ENCODE measurements at regions not wholly inside any gene's neighbourhood (a gene's known extent, or its start where the extent isn't known, plus 50 kb on each side); places are given as distances from the start of the nearest gene placed in this dataset.

DNA sequence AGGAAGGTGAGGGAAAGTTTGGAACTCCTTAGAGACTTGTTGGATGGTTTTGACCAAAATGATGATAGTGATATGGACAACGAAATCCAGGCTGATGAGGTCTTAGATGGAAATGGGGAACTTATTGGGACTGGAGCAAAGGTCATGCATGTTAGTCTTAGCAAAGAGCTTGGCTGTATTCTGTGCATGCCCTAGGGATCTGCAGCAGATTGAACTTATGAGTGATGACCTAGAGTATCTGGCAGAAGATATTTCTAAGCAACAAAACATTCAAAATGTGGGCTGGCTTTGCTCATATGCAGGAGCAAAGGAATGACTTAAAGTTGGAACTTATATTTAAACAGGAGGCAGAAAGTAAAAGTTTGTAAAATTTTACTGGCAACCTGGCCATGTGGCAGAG, 489.3 kb upstream of the DIPK2B start:
- H3K27ac ChIP-seq (ENCODE audit: low read depth in 1 of 2, low read length in 2 of 2): no peak overlapping the region
- peaks cover 0 to 10% (median 2%) of the 10 kb centered on the region in 7 donors for H3K9me3 Mint-ChIP-seq
- no peak for DNase-seq
- H3K4me1 ChIP-seq (ENCODE audit: control insufficient read depth in 1 of 2, insufficient read depth in 2 of 2, low read length in 2 of 2): no peaks in the 10 kb centered on the region
- WGBS (ENCODE audit: insufficient coverage): 100% methylated on average over 1 of the region's 1 CpG
- TF ChIP-seq, protein P1, sequence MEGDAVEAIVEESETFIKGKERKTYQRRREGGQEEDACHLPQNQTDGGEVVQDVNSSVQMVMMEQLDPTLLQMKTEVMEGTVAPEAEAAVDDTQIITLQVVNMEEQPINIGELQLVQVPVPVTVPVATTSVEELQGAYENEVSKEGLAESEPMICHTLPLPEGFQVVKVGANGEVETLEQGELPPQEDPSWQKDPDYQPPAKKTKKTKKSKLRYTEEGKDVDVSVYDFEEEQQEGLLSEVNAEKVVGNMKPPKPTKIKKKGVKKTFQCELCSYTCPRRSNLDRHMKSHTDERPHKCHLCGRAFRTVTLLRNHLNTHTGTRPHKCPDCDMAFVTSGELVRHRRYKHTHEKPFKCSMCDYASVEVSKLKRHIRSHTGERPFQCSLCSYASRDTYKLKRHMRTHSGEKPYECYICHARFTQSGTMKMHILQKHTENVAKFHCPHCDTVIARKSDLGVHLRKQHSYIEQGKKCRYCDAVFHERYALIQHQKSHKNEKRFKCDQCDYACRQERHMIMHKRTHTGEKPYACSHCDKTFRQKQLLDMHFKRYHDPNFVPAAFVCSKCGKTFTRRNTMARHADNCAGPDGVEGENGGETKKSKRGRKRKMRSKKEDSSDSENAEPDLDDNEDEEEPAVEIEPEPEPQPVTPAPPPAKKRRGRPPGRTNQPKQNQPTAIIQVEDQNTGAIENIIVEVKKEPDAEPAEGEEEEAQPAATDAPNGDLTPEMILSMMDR (IDR thresholded peaks at IDR 0.05): no peak
- H3K27me3 ChIP-seq (ENCODE audit: control insufficient read depth in 2 of 2, insufficient read depth in 2 of 2, low read length in 2 of 2): peaks cover 0 to 26% of the 10 kb centered on the region in 2 donors
- intact Hi-C loops (cut with micrococcal nuclease): no loop called here
- no peaks in the 10 kb centered on the region for H3K4me1 Mint-ChIP-seq
- no peak overlapping the region for H3K4me2 ChIP-seq (replicated peaks; ENCODE audit: extremely low read depth, low read length, poor library complexity, severe bottlenecking)
- no peaks in the 10 kb centered on the region for H3K36me3 ChIP-seq (replicated peaks in 1 of 2; ENCODE audit: control insufficient read depth in 1 of 2, insufficient read depth in 2 of 2, low read length in 2 of 2)
- H3K79me2 ChIP-seq (ENCODE audit: insufficient read depth, low read length): no peaks in the 10 kb centered on the region
- H3K9ac ChIP-seq (ENCODE audit: insufficient read depth, low read length, poor library complexity, severe bottlenecking): no peak overlapping the region
- peaks cover 0 to 31% (median 4%) of the 10 kb centered on the region in 3 donors for H3K27me3 Mint-ChIP-seq (ENCODE audit: low read depth in 3 of 3)
- no peak overlapping the region for H3K4me3 Mint-ChIP-seq
- no peaks in the 10 kb centered on the region for H3K36me3 Mint-ChIP-seq
- H2AFZ ChIP-seq (ENCODE audit: insufficient read depth, low read depth, low read length, poor library complexity, severe bottlenecking): no peak overlapping the region
- no peaks in the 10 kb centered on the region for H4K20me1 ChIP-seq (ENCODE audit: insufficient read depth, low read length)
- no peak overlapping the region for H3K27ac Mint-ChIP-seq
- H3K9me3 ChIP-seq (replicated peaks in 1 of 2; ENCODE audit: control insufficient read depth in 1 of 2, insufficient read depth in 1 of 2, low read length in 2 of 2): no peaks in the 10 kb centered on the region
- H3K4me3 ChIP-seq (replicated peaks in 1 of 3; ENCODE audit: low read depth in 2 of 3, low read length in 3 of 3): no peak overlapping the region

DNA sequence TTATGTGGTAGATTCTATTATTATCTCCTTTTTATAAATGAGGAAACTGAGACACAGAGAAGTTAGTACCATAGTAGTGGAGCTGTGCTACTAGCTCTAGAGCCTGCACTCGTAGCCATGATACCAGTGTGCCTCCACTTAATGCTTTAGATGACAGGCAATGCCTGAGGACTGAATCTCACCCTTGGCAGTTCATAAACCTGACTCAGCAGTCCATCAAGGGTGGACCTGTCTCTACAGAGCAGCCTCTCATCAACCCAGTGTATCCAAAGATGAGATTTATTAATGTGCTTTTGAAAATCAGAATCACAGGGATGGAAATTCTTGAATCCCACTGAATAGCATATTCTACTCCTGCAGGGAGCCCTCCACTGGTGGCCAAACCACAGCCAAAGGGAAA, 483.2 kb upstream of the DIPK2B start:
- Mint-ChIP-seq H3K27ac (no peak overlapping the region), H3K27me3 (ENCODE audit: low read depth in 3 of 3) (peaks cover 0 to 24% (median 2%) of the 10 kb centered on the region in 3 donors)

More for the DNA sequence above, 483.2 kb upstream of the DIPK2B start:
- DNase-seq: no peak
- WGBS (ENCODE audit: insufficient coverage): 100% methylated on average over 1 of the region's 1 CpG
- no peaks in the 10 kb centered on the region for H3K79me2 ChIP-seq (ENCODE audit: insufficient read depth, low read length)
- peaks cover 0 to 29% of the 10 kb centered on the region in 2 donors for H3K27me3 ChIP-seq (ENCODE audit: control insufficient read depth in 2 of 2, insufficient read depth in 2 of 2, low read length in 2 of 2)
- no peaks in the 10 kb centered on the region for H3K9me3 ChIP-seq (replicated peaks in 1 of 2; ENCODE audit: control insufficient read depth in 1 of 2, insufficient read depth in 1 of 2, low read length in 2 of 2)
- no peaks in the 10 kb centered on the region for H4K20me1 ChIP-seq (ENCODE audit: insufficient read depth, low read length)
- H3K4me3 ChIP-seq (replicated peaks in 1 of 3; ENCODE audit: low read depth in 2 of 3, low read length in 3 of 3): no peak overlapping the region
- no peak overlapping the region for H3K27ac ChIP-seq (ENCODE audit: low read depth in 1 of 2, low read length in 2 of 2)
- Mint-ChIP-seq H3K4me3 (no peak overlapping the region), H3K36me3 (no peaks in the 10 kb centered on the region), H3K4me1 (no peaks in the 10 kb centered on the region), H3K9me3 (peaks cover 0 to 4% (median 0%) of the 10 kb centered on the region in 7 donors)
- H2AFZ ChIP-seq (ENCODE audit: insufficient read depth, low read depth, low read length, poor library complexity, severe bottlenecking): no peak overlapping the region
- no peaks in the 10 kb centered on the region for H3K4me1 ChIP-seq (ENCODE audit: control insufficient read depth in 1 of 2, insufficient read depth in 2 of 2, low read length in 2 of 2)
- no peak overlapping the region for H3K4me2 ChIP-seq (replicated peaks; ENCODE audit: extremely low read depth, low read length, poor library complexity, severe bottlenecking)
- H3K9ac ChIP-seq (ENCODE audit: insufficient read depth, low read length, poor library complexity, severe bottlenecking): no peak overlapping the region
- TF ChIP-seq, protein P1 (IDR thresholded peaks at IDR 0.05): no peak
- H3K36me3 ChIP-seq (replicated peaks in 1 of 2; ENCODE audit: control insufficient read depth in 1 of 2, insufficient read depth in 2 of 2, low read length in 2 of 2): no peaks in the 10 kb centered on the region
- intact Hi-C loops (cut with micrococcal nuclease): no loop called here
